Endothelial cell of umbilical vein (primary cell): ENCODE measurements at regions not wholly inside any gene's neighbourhood (a gene's known extent, or its start where the extent isn't known, plus 50 kb on each side); places are given as distances from the start of the nearest gene placed in this dataset.

ENCODE experiments used
- BruUV-seq: library from RNA; stranded (reverse); fragments of 400-500 nt; replicated peaks from 2 replicates; lab custom pipeline; 2021; lab: Mats Ljungman, UMichigan
- CTCF ChIA-PET: fragments of 300-600, 350-600 bp; sonication (Branson Sonifier 250); formaldehyde crosslinking; loops from one replicate; lab custom pipeline; 2021; ENCODE audit warnings: antibody characterized with exemption, inconsistent platforms; lab: Charles Lee
- POLR2A ChIA-PET: fragments of 300-600, 350-600 bp; sonication (Branson Sonifier 250); formaldehyde crosslinking; loops from one replicate; lab custom pipeline; 2021; ENCODE audit warnings: antibody characterized with exemption, inconsistent platforms; lab: Charles Lee
- DNase-seq: peaks from one replicate; pipeline ENCODE4 v3.0.0-alpha.2; 2011; ENCODE audit warnings: low read depth, low spot score
- FAIRE-seq: peaks from 2 replicates; lab custom pipeline; 2011; peaks lifted over from hg19 to GRCh38; lab: Jason Lieb, UNC
- H2AFZ ChIP-seq: 2 replicates; pipeline ENCODE4 v1.6.0; 2012; ENCODE audit warnings: low read depth, low read length, control low read depth, inconsistent platforms
- H3K27ac ChIP-seq: 2 replicates; pipeline ENCODE4 v1.5.1; 2011; ENCODE audit warnings: low read depth, mild to moderate bottlenecking, control low read depth, low read length, moderate library complexity; ENCODE audit not compliant: insufficient read depth
- H3K27me3 ChIP-seq, 2 experiments: 2 replicates each; pipeline versions ENCODE4 v1.6.0 to v1.6.1; 2011; ENCODE audit warnings: low read length in 2 of 2, mixed read lengths in 1 of 2; ENCODE audit not compliant: control insufficient read depth in 2 of 2, insufficient read depth in 2 of 2
- H3K36me3 ChIP-seq, 2 experiments: 2 replicates in 1 of 2; 3 replicates in 1 of 2; pipeline ENCODE4 v1.5.1; 2011; ENCODE audit warnings: low read length in 2 of 2, mild to moderate bottlenecking in 1 of 2, moderate library complexity in 1 of 2; ENCODE audit not compliant: control insufficient read depth in 2 of 2, insufficient read depth in 2 of 2; ENCODE audit errors: extremely low read depth in 1 of 2
- H3K4me1 ChIP-seq: 3 replicates; pipeline ENCODE4 v1.5.1; 2011; ENCODE audit warnings: mild to moderate bottlenecking, low read length; ENCODE audit not compliant: control insufficient read depth, insufficient read depth; ENCODE audit errors: extremely low read depth
- H3K4me2 ChIP-seq: 2 replicates; pipeline ENCODE4 v1.6.1; 2011; ENCODE audit warnings: low read length, control low read depth, mixed read lengths; ENCODE audit not compliant: insufficient read depth
- H3K4me3 ChIP-seq, 3 experiments: fragments of 200-600 bp in 1 of 3; sonication (generic), shearing (Covaris generic) in 1 of 3; replicated peaks in 1 of 3; 2 replicates each; pipeline ENCODE4 v1.5.1; 2011 to 2016; ENCODE audit warnings: control low read depth in 3 of 3, low read length in 3 of 3, mild to moderate bottlenecking in 2 of 3, inconsistent platforms in 1 of 3, low read depth in 1 of 3, moderate library complexity in 1 of 3; ENCODE audit not compliant: insufficient read depth in 1 of 3
- H3K79me2 ChIP-seq: 2 replicates; pipeline ENCODE4 v1.6.0; 2012; ENCODE audit warnings: low read length, inconsistent platforms; ENCODE audit not compliant: control insufficient read depth, insufficient read depth
- H3K9ac ChIP-seq: replicated peaks from 2 replicates; pipeline ENCODE3; 2011; ENCODE audit warnings: low read length, control low read depth; ENCODE audit not compliant: insufficient read depth; ENCODE audit errors: extremely low read depth
- H3K9me1 ChIP-seq: replicated peaks from 3 replicates; pipeline ENCODE4 v1.6.0; 2011; ENCODE audit warnings: mild to moderate bottlenecking, low read length; ENCODE audit not compliant: control insufficient read depth, insufficient read depth; ENCODE audit errors: extremely low read depth
- H3K9me3 ChIP-seq: replicated peaks from 2 replicates; pipeline ENCODE4 v1.5.1; 2012; ENCODE audit warnings: low read length, inconsistent platforms; ENCODE audit not compliant: control insufficient read depth, insufficient read depth
- H4K20me1 ChIP-seq: replicated peaks from 2 replicates; pipeline ENCODE3; 2011; ENCODE audit warnings: mild to moderate bottlenecking, low read length; ENCODE audit not compliant: control insufficient read depth, insufficient read depth; ENCODE audit errors: extremely low read depth
- EZH2 ChIP-seq: IDR thresholded peaks from 2 replicates; pipeline ENCODE4 v1.6.1; 2012; ENCODE audit warnings: borderline replicate concordance, low read depth, mild to moderate bottlenecking, moderate library complexity, low read length, inconsistent platforms; ENCODE audit not compliant: severe bottlenecking
- FOS ChIP-seq: IDR thresholded peaks from 2 replicates; pipeline ENCODE4 v1.6.1; 2011; ENCODE audit warnings: mild to moderate bottlenecking, low read length, moderate library complexity, borderline replicate concordance; ENCODE audit not compliant: insufficient read depth
- GATA2 ChIP-seq: IDR thresholded peaks from 2 replicates; pipeline ENCODE4 v1.7.0; 2011; ENCODE audit warnings: low read depth, mild to moderate bottlenecking, moderate library complexity, mixed read lengths, low read length; ENCODE audit not compliant: insufficient read length, insufficient read depth
- JUN ChIP-seq: IDR thresholded peaks from 2 replicates; pipeline ENCODE4 v1.6.1; 2011; ENCODE audit warnings: borderline replicate concordance, low read depth; ENCODE audit not compliant: insufficient read length, insufficient read depth
- MYC ChIP-seq: IDR thresholded peaks from one replicate; pipeline ENCODE4 v1.6.1; 2011; ENCODE audit warnings: mild to moderate bottlenecking, low read depth, low read length
- POLR2A ChIP-seq: IDR thresholded peaks from 2 replicates; pipeline ENCODE4 v1.6.1; 2012; ENCODE audit warnings: low read depth, mild to moderate bottlenecking, control low read depth, low read length
- POLR2AphosphoS5 ChIP-seq: IDR thresholded peaks from 2 replicates; pipeline ENCODE4 v1.6.1; 2012; ENCODE audit warnings: low read depth, mild to moderate bottlenecking, control low read depth, low read length, moderate library complexity; ENCODE audit not compliant: insufficient read depth
- dilution Hi-C: fragments of 300-500 bp; cut with MboI; formaldehyde crosslinking; loops from one replicate; pipeline ENCODE4 v1.15.0; 2019; ENCODE audit warnings: low sequenced_read_pairs; ENCODE audit not compliant: extremely low pct_ligation_motif_present
- intact Hi-C: fragments of 100-400 bp; cut with micrococcal nuclease; formaldehyde crosslinking; loops from one replicate; pipeline ENCODE4 v1.10.0; 2022
- TF ChIP-seq, protein P1 (sequence below), 2 donors: IDR thresholded peaks; 1 replicate in 1 of 2; 2 replicates in 1 of 2; pipeline ENCODE4 v1.5.1; 2011; ENCODE audit warnings: low read length in 2 of 2, mild to moderate bottlenecking in 2 of 2, moderate library complexity in 2 of 2, control low read depth in 1 of 2, inconsistent platforms in 1 of 2, low read depth in 1 of 2; ENCODE audit not compliant: insufficient read depth in 1 of 2; ENCODE audit errors: extremely low read depth in 1 of 2
- TF ChIP-seq, protein P2 (sequence below): IDR thresholded peaks from 2 replicates; pipeline ENCODE4 v1.6.1; 2011; ENCODE audit not compliant: insufficient read depth, insufficient read length

DNA sequence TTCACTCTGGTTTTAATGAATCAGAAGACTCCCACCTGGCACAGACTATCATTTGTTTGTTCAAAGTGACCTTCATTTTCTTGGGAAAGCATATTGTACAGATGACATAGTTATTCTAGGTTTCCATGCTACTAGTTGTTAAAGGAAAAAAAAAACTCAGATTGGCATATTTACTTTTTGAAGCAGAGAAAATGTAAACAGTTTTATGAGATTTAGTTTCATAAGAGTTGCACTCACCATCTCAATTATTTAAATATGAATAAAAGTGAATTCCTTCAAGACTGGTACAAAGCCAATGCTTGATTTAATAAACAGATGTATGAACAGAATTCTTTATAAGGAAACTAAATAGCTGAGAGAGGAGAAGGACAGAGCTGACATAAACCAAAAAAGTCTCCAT is 280.3 kb upstream of the UGT8 start:
- no peaks in the 10 kb centered on the region for H3K36me3 ChIP-seq
- BruUV-seq: no TSS peak
- H3K9me1 ChIP-seq: no peaks in the 10 kb centered on the region
- H3K9ac ChIP-seq: no peak overlapping the region
- H3K4me3 ChIP-seq: no peak overlapping the region
- no peaks in the 10 kb centered on the region for H3K79me2 ChIP-seq
- no peaks in the 10 kb centered on the region for H3K27me3 ChIP-seq
- H3K4me1 ChIP-seq: no peaks in the 10 kb centered on the region
- intact Hi-C loops: no loop called here
- no peaks in the 10 kb centered on the region for H3K9me3 ChIP-seq
- no peak overlapping the region for H3K27ac ChIP-seq
- no peak overlapping the region for H3K4me2 ChIP-seq
- no peak for TF ChIP-seq MYC
- no peak for TF ChIP-seq POLR2AphosphoS5
- no peak for TF ChIP-seq JUN
- no peak for TF ChIP-seq FOS
- TF ChIP-seq EZH2: no peak
- TF ChIP-seq, protein P1, sequence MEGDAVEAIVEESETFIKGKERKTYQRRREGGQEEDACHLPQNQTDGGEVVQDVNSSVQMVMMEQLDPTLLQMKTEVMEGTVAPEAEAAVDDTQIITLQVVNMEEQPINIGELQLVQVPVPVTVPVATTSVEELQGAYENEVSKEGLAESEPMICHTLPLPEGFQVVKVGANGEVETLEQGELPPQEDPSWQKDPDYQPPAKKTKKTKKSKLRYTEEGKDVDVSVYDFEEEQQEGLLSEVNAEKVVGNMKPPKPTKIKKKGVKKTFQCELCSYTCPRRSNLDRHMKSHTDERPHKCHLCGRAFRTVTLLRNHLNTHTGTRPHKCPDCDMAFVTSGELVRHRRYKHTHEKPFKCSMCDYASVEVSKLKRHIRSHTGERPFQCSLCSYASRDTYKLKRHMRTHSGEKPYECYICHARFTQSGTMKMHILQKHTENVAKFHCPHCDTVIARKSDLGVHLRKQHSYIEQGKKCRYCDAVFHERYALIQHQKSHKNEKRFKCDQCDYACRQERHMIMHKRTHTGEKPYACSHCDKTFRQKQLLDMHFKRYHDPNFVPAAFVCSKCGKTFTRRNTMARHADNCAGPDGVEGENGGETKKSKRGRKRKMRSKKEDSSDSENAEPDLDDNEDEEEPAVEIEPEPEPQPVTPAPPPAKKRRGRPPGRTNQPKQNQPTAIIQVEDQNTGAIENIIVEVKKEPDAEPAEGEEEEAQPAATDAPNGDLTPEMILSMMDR (IDR thresholded peaks at IDR 0.05; ENCODE audit: extremely low read depth in 1 of 2, insufficient read depth in 1 of 2, low read depth in 1 of 2, low read length in 2 of 2): no peak
- no peak for TF ChIP-seq GATA2
- TF ChIP-seq, protein P2, sequence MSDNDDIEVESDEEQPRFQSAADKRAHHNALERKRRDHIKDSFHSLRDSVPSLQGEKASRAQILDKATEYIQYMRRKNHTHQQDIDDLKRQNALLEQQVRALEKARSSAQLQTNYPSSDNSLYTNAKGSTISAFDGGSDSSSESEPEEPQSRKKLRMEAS: no peak
- no peak for TF ChIP-seq POLR2A
- H2AFZ ChIP-seq: no peak overlapping the region
- dilution Hi-C loops: no loop called here
- ChIA-PET POLR2A (no interaction called here), CTCF (interaction anchor here (1.1 kb wide), 1 partner anchor 8 kb away, joined by 3 read pairs; no protein-coding TSS in a partner anchor)
- FAIRE-seq (no peak), DNase-seq (no peak)
- H4K20me1 ChIP-seq: no peaks in the 10 kb centered on the region
